T follicular helper cell (primary cell): ENCODE measurements at regions not wholly inside any gene's neighbourhood (a gene's known extent, or its start where the extent isn't known, plus 50 kb on each side); places are given as distances from the start of the nearest gene placed in this dataset.

Experiments
- DNase-seq: peaks from one replicate; pipeline ENCODE4 v3.0.0-alpha.2; 2020; ENCODE audit warnings: low read depth

GRCh38 chr3:111352585-111352984 is 189.4 kb upstream of the CD96 start:
- no peak for DNase-seq

GRCh38 chr3:111359261-111360030 is 182.6 kb upstream of the CD96 start:
- DNase-seq, result no peak

DNA sequence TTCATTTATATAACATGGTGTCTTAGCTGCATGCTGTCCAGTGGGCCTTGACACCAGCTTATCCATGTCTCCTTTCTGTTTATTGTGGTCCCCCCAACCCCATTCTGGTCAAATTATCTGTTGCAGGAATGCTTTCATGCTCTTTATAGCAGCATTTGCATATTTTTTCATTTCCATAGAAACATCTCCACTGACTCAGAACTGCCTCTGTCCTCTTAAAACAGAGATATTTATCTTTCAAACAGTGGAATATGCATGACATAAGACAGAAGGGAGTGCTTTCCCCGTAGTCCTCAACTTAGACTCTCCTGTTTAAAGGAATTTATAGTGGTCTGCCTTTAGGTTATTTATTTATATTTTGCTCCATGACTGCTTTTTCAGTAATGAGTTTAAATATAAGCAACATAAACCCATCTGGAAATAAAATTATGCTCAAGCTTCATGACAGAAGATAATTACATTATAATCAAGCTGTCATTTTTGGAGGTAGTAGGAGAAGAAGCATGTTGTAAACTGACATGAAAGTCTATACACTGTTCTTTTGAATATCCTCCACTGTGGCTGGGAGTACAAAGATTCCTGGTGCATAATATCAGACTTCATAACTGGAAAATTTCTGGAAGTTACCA is 179.5 kb upstream of the CD96 start:
- no peak for DNase-seq

- DNase-seq, result no peak
These were observed 175.5 kb upstream of the CD96 start for GRCh38 chr3:111366515-111366914.

DNA sequence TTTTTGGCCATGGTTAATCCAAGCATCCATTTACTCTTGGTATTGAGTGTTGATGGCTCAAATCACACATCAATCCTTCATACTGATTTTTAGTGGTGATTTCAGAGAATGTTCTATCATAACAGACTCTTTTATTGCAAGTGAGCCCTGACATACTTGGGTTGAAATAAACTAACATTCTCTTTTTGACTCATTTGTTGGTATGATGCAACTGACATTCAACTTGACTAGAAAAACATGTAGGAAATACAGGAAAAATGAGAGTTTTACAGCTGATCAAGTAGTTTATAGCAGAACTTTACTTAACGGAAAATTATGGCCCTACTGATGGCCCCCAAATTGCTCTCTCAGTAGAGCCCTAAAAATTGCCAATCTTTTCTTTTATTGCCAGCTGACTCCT is 173.9 kb upstream of the CD96 start:
- no peak for DNase-seq

DNA sequence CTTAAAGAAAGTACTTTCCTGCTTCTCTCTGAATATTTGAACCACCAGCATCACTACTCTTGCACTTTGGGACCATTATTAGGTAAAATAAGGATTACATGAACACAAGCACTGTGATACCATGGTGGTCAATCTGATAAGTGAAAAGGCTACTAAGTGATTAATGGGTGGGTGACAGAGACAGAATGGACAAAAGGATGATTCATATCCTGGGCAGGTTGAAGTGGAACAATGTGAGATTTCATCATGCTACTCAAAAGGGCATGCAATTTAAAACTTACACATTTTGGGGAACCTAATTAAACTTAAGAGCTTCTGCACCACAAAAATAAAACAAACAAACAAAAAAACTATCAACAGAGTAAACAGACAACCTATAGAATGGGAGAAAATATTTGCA is 172.0 kb upstream of the CD96 start:
- no peak for DNase-seq

DNA sequence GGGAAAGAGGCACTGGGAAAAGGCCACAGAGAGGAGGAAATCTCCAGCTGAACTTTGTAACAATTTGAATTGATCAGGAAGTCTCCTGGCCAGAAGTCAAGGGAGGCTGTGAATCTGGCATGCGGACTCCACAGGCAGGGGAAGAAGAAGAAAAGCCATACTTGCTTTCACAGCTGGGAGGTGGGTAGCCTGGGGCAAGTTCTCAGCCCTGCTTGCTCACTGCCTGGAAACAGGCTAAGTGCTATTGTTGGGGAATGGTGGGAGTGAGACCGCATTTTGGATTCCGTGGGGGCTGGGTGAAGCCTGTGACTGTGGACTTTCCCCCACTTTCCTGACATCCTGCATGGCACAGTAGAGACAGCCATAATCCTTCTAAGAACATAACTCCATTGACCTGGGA is 168.8 kb upstream of the CD96 start:
- no peak for DNase-seq

GRCh38 chr3:111373861-111374260 is 168.1 kb upstream of the CD96 start:
- DNase-seq, result no peak

GRCh38 chr3:111385971-111386495 is 156.0 kb upstream of the CD96 start:
- DNase-seq, result no peak

- DNase-seq, result peak; percentile 24
These were observed 149.1 kb upstream of the CD96 start for GRCh38 chr3:111392894-111393398.

- DNase-seq, result no peak
These were observed 129.3 kb upstream of the CD96 start for GRCh38 chr3:111412656-111413055.

GRCh38 chr3:111414531-111414930 is 127.5 kb upstream of the CD96 start:
- no peak for DNase-seq

DNA sequence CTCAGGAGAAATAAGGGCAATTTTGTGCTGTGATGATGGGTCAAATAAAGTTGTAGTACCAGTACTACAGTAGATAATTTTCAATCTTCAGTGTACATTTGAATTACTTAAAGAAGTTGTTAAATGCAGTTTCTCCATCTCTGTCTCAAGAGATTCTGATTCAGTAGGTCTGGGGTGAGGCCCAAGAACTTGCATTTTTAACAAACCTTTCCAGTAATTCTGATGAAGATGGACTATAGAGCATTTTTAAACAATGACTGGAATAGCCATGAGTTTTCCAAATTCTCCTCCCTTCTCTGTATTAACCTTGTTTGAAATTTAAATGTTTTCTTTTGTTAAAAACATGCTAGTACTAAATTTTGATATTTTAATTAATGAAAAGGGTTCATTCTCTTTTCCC is 127.0 kb upstream of the CD96 start:
- no peak for DNase-seq

- no peak for DNase-seq
These were observed 123.6 kb upstream of the CD96 start for GRCh38 chr3:111418391-111418790.

DNA sequence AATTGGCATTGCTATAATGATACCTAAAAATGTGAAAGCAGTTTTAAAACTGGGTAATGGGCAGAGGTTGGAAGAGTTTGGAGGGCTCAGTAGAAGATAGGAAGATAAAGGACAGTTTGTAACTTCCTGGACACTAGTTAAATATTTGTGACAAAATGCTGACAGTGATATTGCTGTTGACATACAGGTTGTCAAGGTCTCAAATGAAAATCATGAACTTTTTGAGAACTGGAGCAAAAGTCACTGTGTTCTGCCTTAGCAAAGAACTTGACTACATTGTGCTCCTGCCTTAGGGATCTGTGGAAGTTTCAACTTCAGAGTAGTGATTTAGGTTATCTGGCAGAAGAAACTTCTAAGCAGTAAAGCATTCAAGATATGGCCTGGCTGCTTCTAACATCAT is 113.7 kb upstream of the CD96 start:
- DNase-seq, result no peak

DNA sequence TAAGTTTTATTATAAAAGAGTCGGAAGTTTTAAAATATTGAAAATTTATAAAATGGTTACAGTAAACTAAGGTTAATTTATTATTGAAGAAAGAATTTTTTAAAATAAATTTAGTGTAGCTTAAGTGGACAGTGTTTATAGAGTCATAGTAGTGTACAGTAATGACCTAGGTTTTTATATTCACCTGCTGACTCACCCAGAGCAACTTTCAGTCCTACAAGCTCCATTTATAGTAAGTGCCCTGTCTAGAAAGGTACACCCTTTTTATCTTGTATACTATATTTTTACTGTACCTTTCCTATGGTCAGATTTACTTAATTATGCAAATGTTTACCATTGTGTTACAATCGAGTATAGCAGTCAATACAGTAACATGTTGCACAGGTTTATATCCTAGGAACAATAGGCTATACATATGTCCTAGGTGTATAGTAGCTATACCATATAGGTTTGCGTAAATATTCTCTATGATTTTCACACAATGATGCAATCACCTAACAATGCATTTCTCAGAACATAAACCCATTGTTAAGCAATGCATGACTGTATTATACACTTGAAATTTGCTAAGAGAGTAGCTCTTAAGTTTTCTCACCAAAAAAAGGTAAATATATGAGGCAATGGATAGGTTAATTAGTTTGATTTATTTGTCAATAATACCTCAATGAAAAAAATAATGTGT is 106.9 kb upstream of the CD96 start:
- DNase-seq, result no peak

- DNase-seq, result no peak
These were observed 103.7 kb upstream of the CD96 start for GRCh38 chr3:111438283-111438682.

DNA sequence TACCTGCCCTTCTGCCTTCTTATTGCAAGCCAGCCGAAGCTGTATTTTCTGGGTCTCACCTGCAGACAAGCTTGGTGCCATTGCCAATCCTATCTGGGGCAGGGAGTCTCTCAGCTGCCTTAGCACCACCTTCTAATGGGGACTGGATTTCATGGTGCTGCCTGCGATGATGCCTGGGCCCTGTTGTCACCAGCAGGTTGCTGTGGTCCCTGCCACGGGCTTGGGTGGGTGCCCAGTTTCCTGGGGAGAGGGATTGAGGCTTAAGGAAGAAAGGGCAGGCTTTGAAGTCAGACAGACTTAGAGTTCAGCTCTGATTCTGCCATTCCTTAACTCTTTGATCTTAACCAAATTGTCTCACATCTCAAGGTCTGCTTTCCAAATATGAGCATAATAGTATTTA is 87.4 kb upstream of the CD96 start:
- DNase-seq, result no peak

GRCh38 chr3:111465081-111465670 is 76.8 kb upstream of the CD96 start:
- no peak for DNase-seq

DNA sequence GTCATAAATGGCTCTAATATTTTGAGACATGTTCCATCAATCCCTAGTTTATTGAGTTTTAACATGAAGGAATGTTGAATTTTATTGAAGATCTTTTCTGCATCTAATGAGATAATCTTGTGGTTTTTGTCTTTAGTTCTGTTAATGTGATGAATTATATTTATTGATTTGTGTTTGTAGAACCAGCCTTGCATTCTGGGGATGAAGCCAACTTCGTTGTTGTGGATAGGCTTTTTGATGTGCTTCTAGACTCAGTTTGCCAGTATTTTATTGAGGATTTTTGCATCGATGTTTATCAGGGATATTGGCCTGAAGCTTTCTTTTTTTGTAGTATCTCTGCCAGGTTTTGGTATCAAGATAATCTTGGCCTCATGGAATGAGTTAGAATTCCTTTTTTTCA is 72.0 kb upstream of the CD96 start:
- no peak for DNase-seq

- no peak for DNase-seq
These were observed 70.2 kb upstream of the CD96 start for GRCh38 chr3:111471831-111472230.

DNA sequence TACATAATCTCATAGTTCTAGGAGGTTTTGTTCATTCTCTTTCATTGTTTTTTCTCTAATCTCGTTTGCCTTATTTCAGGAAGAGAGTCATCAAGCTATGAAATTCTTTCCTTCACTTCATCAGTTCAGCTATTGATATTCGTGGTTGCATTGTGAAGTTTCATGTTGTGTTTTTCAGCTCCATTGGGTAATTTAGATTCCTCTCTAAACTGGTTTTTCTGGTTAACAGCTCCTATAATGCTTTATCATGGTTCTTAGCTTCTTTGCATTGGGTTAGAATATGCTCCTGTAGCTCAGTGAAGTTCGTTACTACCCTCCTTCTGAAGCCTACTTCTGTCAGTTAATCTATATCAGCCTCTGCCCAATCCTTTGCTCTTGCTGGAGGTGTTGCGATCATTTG is 69.4 kb upstream of the CD96 start:
- DNase-seq, result no peak
